ENCODE measurements at regions not wholly inside any gene's neighbourhood (a gene's known extent, or its start where the extent isn't known, plus 50 kb on each side); places are given as distances from the start of the nearest gene placed in this dataset.
"Not testable (repeated sequence)": the region's sequence is repeated elsewhere in the genome, so short reads cannot be mapped to it uniquely, and the experiment has no call there.

DNA sequence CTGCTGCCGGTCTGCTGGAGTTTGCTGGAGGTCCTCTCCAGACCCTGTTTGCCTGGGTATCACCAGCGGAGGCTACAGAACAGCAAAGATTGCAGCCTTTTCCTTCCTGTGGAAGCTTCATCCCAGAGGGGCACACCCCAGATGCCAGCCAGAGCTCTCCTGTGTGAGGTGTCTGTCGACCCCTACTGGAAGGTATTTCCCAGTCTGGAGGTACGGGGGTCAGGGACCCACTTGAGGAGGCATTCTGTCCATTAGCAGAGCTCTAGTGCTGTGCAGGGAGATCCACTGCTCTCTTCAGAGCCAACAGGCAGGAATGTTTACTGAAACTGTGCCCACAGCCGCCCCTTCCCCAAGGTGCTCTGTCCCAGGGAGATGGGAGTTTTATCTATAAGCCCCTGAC is 823.1 kb upstream of the HS3ST5 start:
- H3K36me3 ChIP-seq (ENCODE audit: insufficient read depth, low read length); H3K9me3 ChIP-seq (ENCODE audit: control insufficient read depth, insufficient read depth, low read length); H3K9ac ChIP-seq (ENCODE audit: low read depth, low read length); H3K4me1 ChIP-seq (ENCODE audit: insufficient read depth, low read length): not testable (repeated sequence)

DNA sequence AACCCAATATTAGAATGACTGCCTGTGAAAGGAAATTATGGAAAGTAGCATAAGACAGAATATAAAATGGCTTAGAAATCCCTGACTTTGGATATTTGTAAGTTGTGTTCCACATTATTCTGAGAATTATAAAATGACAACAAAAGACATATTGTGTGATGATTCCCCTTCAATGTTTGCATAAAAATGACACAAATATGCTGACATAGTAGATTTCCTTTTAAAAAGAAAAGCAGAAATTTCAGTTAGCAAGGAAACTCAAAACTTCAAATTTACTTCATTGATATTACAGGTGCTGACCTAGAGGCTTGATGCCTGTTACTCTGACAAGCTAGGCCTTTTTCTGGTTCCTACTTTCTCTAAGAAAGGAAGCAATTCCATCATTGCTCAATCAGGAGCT is 816.9 kb upstream of the HS3ST5 start:
- Histone ChIP-seq H3K9ac (ENCODE audit: low read depth, low read length) (no peak overlapping the region), H3K9me3 (ENCODE audit: control insufficient read depth, insufficient read depth, low read length) (no peaks in the 10 kb centered on the region), H3K36me3 (ENCODE audit: insufficient read depth, low read length) (no peaks in the 10 kb centered on the region), H3K4me1 (ENCODE audit: insufficient read depth, low read length) (no peaks in the 10 kb centered on the region)

DNA sequence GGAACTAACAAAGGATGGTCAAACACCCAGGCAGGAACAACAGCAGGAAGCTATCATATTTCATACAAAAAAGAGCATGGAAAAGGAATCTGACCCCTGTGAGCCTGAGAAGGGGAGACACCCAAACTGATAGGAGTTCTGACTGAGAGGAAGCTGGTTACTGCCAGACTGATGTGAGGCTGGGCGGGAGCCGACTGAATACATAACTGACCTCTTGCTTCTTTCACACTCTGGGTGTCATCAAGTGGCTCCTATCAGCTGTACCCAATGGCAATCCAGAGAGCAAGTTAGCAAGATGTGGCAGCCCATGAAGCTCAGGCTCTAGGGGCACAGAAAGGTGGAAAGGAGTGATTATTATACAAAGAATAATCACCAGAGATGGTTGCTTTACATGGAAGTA is 795.1 kb upstream of the HS3ST5 start:
- no peaks in the 10 kb centered on the region for H3K9me3 ChIP-seq (ENCODE audit: control insufficient read depth, insufficient read depth, low read length)
- H3K4me1 ChIP-seq (ENCODE audit: insufficient read depth, low read length): 0 out of 2 replicates have a peak, but pooled peaks cover 4% of the 10 kb centered on the region
- no peak overlapping the region for H3K9ac ChIP-seq (ENCODE audit: low read depth, low read length)
- H3K36me3 ChIP-seq (ENCODE audit: insufficient read depth, low read length): no peaks in the 10 kb centered on the region

DNA sequence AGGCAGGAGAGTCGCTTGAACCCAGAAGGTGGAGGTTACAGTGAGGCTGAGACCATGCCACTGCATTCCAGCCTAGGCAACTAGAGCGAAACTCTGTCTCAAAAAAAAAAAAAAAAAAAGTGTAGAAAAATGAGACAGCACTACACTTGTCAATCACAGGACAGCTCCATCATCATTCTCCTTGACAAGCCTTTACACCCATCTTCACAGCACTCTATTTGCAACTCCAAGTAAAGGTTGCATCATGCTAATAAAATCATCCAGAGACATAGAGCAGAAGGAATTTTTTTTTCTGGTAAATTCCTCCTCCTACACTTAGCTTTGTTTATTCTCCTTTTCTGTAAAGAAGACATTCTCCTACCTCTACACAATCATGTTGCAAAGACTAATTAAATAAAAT is 791.0 kb upstream of the HS3ST5 start:
- H3K9me3 ChIP-seq (ENCODE audit: control insufficient read depth, insufficient read depth, low read length): no peaks in the 10 kb centered on the region
- no peak overlapping the region for H3K9ac ChIP-seq (ENCODE audit: low read depth, low read length)
- H3K4me1 ChIP-seq (ENCODE audit: insufficient read depth, low read length): 0 out of 2 replicates have a peak, but pooled peaks cover 4% of the 10 kb centered on the region
- no peaks in the 10 kb centered on the region for H3K36me3 ChIP-seq (ENCODE audit: insufficient read depth, low read length)

DNA sequence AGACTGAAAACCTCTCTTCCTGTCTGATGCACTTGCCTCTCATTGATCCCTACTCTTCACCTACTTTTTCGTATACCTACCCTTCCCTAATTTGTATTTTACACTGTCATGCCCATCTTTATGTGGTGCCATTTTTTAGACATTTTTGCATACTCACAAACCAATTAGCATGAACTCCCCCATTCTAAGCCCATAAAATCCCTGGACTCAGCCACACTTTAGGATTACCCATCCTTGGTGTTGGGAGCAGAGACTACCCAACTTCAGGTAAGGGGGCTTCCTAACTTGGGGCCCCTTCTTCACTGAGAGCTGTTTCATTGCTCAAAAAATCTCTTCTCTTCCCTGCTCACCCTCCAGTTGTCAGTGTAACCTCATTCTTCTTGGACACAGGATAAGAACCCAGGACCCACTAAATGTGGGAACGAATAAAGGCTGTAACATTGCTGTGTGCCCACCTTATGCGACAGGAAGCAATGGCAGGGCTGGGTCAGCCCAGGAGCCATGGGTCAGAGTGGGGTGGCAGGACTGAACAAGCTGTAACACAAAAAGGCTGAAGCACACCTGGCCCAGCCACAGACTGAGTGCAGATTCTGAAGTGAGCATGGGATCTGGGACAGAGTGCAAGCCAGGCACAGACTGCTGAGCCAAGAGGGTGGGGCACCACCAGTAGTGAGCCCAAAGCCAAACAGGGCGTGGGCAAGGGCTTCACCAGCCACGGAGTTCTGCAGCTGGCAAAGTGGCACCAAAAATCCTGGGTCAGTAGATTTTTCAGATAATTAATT is 789.1 kb upstream of the HS3ST5 start:
- H3K36me3 ChIP-seq (ENCODE audit: insufficient read depth, low read length): no peaks in the 10 kb centered on the region
- H3K4me1 ChIP-seq (ENCODE audit: insufficient read depth, low read length): no peaks in the 10 kb centered on the region
- no peaks in the 10 kb centered on the region for H3K9me3 ChIP-seq (ENCODE audit: control insufficient read depth, insufficient read depth, low read length)
- no peak overlapping the region for H3K9ac ChIP-seq (ENCODE audit: low read depth, low read length)

DNA sequence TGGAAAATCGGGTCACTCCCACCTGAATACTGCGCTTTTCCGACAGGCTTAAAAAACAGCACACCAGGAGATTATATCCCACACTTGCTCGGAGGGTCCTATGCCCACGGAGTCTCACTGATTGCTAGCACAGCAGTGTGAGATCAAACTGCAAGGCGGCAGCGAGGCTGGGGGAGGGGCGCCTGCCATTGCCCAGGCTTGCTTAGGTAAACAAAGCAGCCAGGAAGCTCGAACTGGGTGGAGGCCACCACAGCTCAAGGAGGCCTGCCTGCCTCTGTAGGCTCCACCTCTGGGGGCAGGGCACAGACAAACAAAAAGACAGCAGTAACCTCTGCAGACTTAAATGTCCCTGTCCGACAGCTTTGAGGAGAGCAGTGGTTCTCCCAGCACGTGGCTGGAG is 778.7 kb upstream of the HS3ST5 start:
- not testable (repeated sequence) for H3K36me3 ChIP-seq (ENCODE audit: insufficient read depth, low read length); H3K4me1 ChIP-seq (ENCODE audit: insufficient read depth, low read length); H3K9ac ChIP-seq (ENCODE audit: low read depth, low read length); H3K9me3 ChIP-seq (ENCODE audit: control insufficient read depth, insufficient read depth, low read length)

DNA sequence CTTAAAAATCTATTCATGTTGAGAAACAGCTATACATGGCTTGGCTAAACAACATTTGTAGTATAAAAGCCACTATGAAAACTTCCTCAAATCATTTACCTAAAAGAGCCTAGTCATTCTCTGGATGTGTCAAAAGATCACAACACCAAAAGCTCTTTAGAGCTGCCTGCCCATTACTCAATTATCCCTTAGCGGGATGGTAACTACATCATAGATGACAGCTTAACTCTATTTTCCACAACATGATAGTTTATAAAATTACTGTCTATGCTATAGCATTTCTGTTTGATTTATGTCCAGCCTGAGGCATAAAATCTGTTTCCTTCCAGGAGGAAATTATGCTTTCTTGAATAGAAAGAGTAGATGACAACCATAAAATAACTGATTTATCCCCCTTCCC is 777.6 kb upstream of the HS3ST5 start:
- no peaks in the 10 kb centered on the region for H3K4me1 ChIP-seq (ENCODE audit: insufficient read depth, low read length)
- no peaks in the 10 kb centered on the region for H3K36me3 ChIP-seq (ENCODE audit: insufficient read depth, low read length)
- H3K9me3 ChIP-seq (ENCODE audit: control insufficient read depth, insufficient read depth, low read length): no peaks in the 10 kb centered on the region
- H3K9ac ChIP-seq (ENCODE audit: low read depth, low read length): no peak overlapping the region

DNA sequence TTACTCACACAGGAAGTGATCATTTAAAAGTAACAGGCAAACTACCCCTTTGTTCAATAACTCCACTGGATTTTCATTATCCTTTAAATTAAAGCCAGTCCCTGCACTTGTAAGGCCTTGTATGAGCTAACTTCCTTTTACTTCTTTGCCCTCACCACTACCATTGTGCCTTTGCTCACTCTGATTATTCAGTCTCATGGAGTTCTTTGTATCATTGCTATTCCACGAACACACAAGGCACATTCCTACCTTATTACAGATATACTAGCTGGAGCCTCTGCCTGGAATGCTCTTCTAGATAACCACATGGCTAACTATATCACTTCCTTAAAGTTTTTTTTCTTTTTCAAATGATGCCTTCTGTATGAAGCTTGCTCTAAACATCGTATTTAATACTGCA is 748.6 kb upstream of the HS3ST5 start:
- Histone ChIP-seq H3K9ac (ENCODE audit: low read depth, low read length) (no peak overlapping the region), H3K4me1 (ENCODE audit: insufficient read depth, low read length) (no peaks in the 10 kb centered on the region), H3K36me3 (ENCODE audit: insufficient read depth, low read length) (no peaks in the 10 kb centered on the region), H3K9me3 (ENCODE audit: control insufficient read depth, insufficient read depth, low read length) (no peaks in the 10 kb centered on the region)

DNA sequence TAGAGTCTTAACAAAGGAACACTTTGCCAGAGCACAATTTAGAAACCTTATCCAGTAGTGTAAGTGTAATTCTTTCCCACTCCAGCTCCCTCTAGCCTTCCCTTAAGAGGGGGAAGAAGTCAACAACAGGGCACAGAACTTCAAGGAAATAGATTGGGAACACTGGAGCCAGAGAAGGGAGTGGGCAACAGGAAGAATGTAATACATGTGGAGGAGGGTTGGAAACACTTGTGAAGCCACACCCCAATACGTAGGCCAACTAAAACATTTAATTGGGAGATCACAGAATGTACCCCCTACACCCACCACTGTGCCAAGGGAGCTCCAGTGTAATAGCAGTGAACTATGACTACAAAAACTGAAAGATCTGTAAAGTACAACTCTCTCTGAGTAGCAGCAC is 735.7 kb upstream of the HS3ST5 start:
- no peaks in the 10 kb centered on the region for H3K36me3 ChIP-seq (ENCODE audit: insufficient read depth, low read length)
- no peaks in the 10 kb centered on the region for H3K9me3 ChIP-seq (ENCODE audit: control insufficient read depth, insufficient read depth, low read length)
- no peaks in the 10 kb centered on the region for H3K4me1 ChIP-seq (ENCODE audit: insufficient read depth, low read length)
- no peak overlapping the region for H3K9ac ChIP-seq (ENCODE audit: low read depth, low read length)

DNA sequence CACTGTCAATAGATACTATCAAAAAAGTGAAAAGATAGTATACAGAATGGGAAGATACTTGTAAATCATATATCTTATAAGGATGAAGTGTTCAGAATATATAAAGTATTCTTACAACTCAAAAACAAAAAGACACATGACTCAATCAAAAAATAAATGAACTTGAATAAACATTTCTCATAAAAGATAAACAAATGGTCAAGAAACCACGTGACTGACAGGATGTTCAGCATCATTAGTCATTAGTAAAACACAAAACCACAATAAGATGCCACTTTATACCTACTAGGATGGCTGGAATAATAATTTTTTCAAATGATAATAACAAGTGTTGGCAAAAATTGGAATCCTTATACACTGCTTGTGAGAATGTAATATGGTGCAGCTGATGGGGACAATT is 729.1 kb upstream of the HS3ST5 start:
- Histone ChIP-seq H3K4me1 (ENCODE audit: insufficient read depth, low read length) (no peaks in the 10 kb centered on the region), H3K9me3 (ENCODE audit: control insufficient read depth, insufficient read depth, low read length) (peaks cover 9% of the 10 kb centered on the region; the same call in 1 of the 2 replicates), H3K9ac (ENCODE audit: low read depth, low read length) (no peak overlapping the region), H3K36me3 (ENCODE audit: insufficient read depth, low read length) (no peaks in the 10 kb centered on the region)

DNA sequence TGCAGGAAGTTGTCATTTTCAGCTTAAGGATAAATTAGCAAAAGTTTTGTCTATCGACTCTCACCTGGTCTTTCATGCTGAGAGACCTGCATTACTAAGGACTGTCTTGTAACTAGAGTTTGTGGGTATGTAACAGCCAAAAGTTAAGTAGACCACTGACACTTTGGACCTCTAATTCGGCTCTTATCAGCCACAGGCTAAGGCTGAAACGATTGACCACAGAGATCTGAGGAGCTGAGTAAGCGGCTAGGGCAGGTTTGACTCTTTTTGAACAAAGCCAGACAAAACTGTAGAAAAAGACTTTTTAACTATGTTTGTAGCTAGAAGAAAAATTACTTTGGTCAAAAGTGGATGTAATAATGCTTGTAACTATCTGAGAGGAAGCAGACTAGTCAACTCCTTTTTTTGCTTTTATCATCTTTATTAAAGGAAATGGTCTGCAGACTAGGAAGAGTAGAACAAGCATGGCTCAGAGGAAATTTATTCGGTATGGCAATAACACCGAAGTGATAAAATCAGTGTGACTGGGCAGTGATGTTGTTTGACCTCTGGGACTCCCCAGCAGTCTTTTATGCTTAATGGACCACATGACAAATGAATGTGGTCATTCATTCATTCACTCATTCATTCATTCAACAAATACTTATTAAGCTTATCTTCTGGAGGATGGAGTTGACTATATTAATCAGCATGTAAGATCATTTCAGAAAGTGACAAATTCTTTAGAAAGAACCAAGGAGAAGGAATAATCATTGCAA is 725.0 kb upstream of the HS3ST5 start:
- H3K36me3 ChIP-seq (ENCODE audit: insufficient read depth, low read length): no peaks in the 10 kb centered on the region
- H3K9me3 ChIP-seq (ENCODE audit: control insufficient read depth, insufficient read depth, low read length): peaks cover 9% of the 10 kb centered on the region; the same call in 1 of the 2 replicates
- H3K4me1 ChIP-seq (ENCODE audit: insufficient read depth, low read length): no peaks in the 10 kb centered on the region

DNA sequence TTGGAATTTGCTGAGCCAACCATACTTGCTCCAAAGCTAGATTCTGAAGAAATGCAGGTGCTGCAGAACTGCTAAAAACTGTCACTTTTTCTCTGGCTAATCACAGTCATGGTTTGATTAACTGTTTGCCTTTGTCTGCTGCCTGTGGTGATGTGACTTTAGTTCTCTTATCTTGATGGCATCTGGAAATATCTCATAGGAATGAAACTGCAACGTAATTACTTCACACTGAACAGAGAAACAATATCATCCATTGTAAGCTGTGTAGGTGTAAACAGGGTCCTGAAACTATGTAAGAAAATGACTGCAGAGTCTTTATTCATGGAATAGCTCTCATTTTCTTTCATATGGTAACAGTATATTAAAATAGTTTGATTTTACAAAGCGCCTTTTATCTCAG is 721.9 kb upstream of the HS3ST5 start:
- Histone ChIP-seq H3K9me3 (ENCODE audit: control insufficient read depth, insufficient read depth, low read length) (no peaks in the 10 kb centered on the region), H3K9ac (ENCODE audit: low read depth, low read length) (no peak overlapping the region), H3K4me1 (ENCODE audit: insufficient read depth, low read length) (no peaks in the 10 kb centered on the region), H3K36me3 (ENCODE audit: insufficient read depth, low read length) (no peaks in the 10 kb centered on the region)

More for the DNA sequence above, 725.0 kb upstream of the HS3ST5 start:
- H3K9ac ChIP-seq (ENCODE audit: low read depth, low read length): no peak overlapping the region

DNA sequence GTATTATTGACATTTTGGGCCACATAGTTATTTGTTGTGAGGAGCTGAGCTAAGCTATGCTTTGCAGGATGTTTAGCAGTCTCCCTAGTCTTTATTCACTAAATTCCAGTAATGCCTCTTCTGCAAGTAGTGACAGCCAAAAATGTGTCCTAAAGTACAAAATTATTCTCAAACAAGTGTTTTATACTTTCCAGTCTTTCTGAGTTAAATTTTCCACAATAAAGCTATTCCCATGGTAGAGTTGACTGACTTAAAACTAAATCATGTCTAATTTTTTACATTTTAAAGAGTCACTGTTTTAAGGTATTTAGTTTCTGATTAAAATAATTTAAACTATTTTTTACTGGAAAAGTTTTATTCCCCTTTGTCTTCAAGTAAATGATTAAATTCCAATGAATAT is 717.8 kb upstream of the HS3ST5 start:
- no peak overlapping the region for H3K9ac ChIP-seq (ENCODE audit: low read depth, low read length)

DNA sequence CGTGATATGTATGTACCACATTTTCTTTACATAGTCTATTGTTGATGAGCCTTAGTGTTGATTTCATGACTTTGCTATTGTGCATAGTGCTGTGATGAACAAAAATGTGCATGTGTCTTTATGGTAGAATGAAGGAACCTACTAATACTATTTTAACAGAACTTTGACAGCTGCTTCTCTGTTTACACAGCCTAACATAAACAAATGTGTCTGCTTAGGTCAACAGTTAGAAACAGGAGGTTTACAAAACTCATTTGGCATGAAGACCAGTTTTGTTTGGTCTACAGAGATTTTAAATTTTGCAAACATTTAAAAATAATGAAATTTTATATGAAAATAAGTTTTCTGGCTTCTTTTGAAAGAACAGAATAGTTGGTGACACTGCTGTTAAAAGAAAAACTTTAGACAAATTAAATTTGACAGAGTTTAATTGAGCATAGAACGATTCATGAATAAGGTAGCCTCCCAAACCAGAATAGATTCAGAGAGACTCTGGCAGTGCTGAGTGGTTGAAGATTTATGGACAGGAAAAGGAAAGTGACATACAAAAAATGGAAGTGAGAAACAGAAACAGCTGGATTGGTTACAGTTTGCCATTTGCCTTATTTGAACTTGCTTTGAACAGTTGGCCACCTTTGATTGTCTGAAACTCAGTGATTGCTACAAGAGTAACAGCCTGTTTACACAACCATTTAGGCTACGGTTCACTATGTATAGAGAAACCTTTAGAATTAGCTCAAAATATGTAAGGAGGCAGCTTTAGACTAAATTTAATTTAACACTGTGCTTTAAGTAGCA is 715.8 kb upstream of the HS3ST5 start:
- H3K9me3 ChIP-seq (ENCODE audit: control insufficient read depth, insufficient read depth, low read length): no peaks in the 10 kb centered on the region
- no peak overlapping the region for H3K9ac ChIP-seq (ENCODE audit: low read depth, low read length)
- no peaks in the 10 kb centered on the region for H3K36me3 ChIP-seq (ENCODE audit: insufficient read depth, low read length)
- no peaks in the 10 kb centered on the region for H3K4me1 ChIP-seq (ENCODE audit: insufficient read depth, low read length)

More for the DNA sequence above, 717.8 kb upstream of the HS3ST5 start:
- H3K36me3 ChIP-seq (ENCODE audit: insufficient read depth, low read length): no peaks in the 10 kb centered on the region
- no peaks in the 10 kb centered on the region for H3K4me1 ChIP-seq (ENCODE audit: insufficient read depth, low read length)
- H3K9me3 ChIP-seq (ENCODE audit: control insufficient read depth, insufficient read depth, low read length): no peaks in the 10 kb centered on the region
